Activated CD4-positive, alpha-beta T cell treated with anti-CD3 and anti-CD28 coated beads, Interleukin-10, Interleukin-2, amounts not matched to agents 100 ng/mL and 50 ng/mL, durations not matched to agents 16 hours and 8 hours (primary cell): ENCODE measurements at regions not wholly inside any gene's neighbourhood (a gene's known extent, or its start where the extent isn't known, plus 50 kb on each side); places are given as distances from the start of the nearest gene placed in this dataset.

ENCODE experiments used
- DNase-seq: peaks from one replicate; pipeline ENCODE4 v3.0.0-alpha.2; 2020

- no peak for DNase-seq
Measured at GRCh38 chr16:73385696-73386095, 337.8 kb upstream of the ZFHX3 start.

GRCh38 chr16:73384506-73385089, 336.7 kb upstream of the ZFHX3 start:
- DNase-seq = no peak

- DNase-seq = no peak
Measured at GRCh38 chr16:73383988-73384365, 336.0 kb upstream of the ZFHX3 start.

GRCh38 chr16:73383195-73383987, 335.5 kb upstream of the ZFHX3 start:
- DNase-seq = no peak

GRCh38 chr16:73378471-73378870, 330.5 kb upstream of the ZFHX3 start:
- DNase-seq = no peak

GRCh38 chr16:73371584-73372319, 323.8 kb upstream of the ZFHX3 start:
- DNase-seq = no peak

- DNase-seq = no peak
Measured at GRCh38 chr16:73369851-73370250, 321.9 kb upstream of the ZFHX3 start.

GRCh38 chr16:73368715-73369114, 320.8 kb upstream of the ZFHX3 start:
- DNase-seq = no peak

- DNase-seq = no peak
Measured at GRCh38 chr16:73365016-73365551, 317.2 kb upstream of the ZFHX3 start.

- DNase-seq = no peak
Measured at GRCh38 chr16:73364413-73364812, 316.5 kb upstream of the ZFHX3 start.

- no peak for DNase-seq
Measured at GRCh38 chr16:73361061-73361460, 313.1 kb upstream of the ZFHX3 start.

GRCh38 chr16:73356401-73357079, 308.6 kb upstream of the ZFHX3 start:
- no peak for DNase-seq

GRCh38 chr16:73355981-73356380, 308.1 kb upstream of the ZFHX3 start:
- no peak for DNase-seq

GRCh38 chr16:73354434-73354833, 306.5 kb upstream of the ZFHX3 start:
- no peak for DNase-seq

- DNase-seq = no peak
Measured at GRCh38 chr16:73350707-73351452, 303.0 kb upstream of the ZFHX3 start.

GRCh38 chr16:73347500-73348375, 299.8 kb upstream of the ZFHX3 start:
- DNase-seq = no peak

GRCh38 chr16:73339821-73340220, 291.9 kb upstream of the ZFHX3 start:
- no peak for DNase-seq

GRCh38 chr16:73337373-73338296, 289.7 kb upstream of the ZFHX3 start:
- DNase-seq = no peak

- DNase-seq = no peak
Measured at GRCh38 chr16:73329358-73330286, 281.7 kb upstream of the ZFHX3 start.
